Smooth muscle cell (in vitro differentiated cells): ENCODE measurements at regions not wholly inside any gene's neighbourhood (a gene's known extent, or its start where the extent isn't known, plus 50 kb on each side); places are given as distances from the start of the nearest gene placed in this dataset.

Experiments
- DNase-seq: peaks from one replicate; lab custom pipeline; 2025; ENCODE audit not compliant: unreplicated experiment; lab: John Stamatoyannopoulos, UW
- H2AFZ ChIP-seq: fragments of 200-600 bp; sonication (generic); 2 replicates; pipeline ENCODE4 v1.6.0; 2016; ENCODE audit warnings: antibody characterized with exemption, low read depth, mild to moderate bottlenecking
- H3F3A ChIP-seq: fragments of 200-600 bp; sonication (generic); 2 replicates; pipeline ENCODE4 v1.6.0; 2017; ENCODE audit warnings: antibody characterized with exemption, low read depth
- H3K27ac ChIP-seq: fragments of 200-600 bp; sonication (generic); 2 replicates; pipeline ENCODE4 v1.5.1; 2016; ENCODE audit warnings: low read depth, mild to moderate bottlenecking
- H3K27me3 ChIP-seq: fragments of 200-600 bp; sonication (generic); 2 replicates; pipeline ENCODE4 v1.6.1; 2016; ENCODE audit warnings: low read depth, mild to moderate bottlenecking
- H3K36me3 ChIP-seq: fragments of 200-600 bp; sonication (generic); 2 replicates; pipeline ENCODE4 v1.5.1; 2016; ENCODE audit warnings: low read depth
- H3K4me1 ChIP-seq: fragments of 200-600 bp; sonication (generic); 2 replicates; pipeline ENCODE4 v1.5.1; 2016; ENCODE audit warnings: low read depth
- H3K4me2 ChIP-seq: fragments of 200-600 bp; sonication (generic); 2 replicates; pipeline ENCODE4 v1.6.0; 2016; ENCODE audit warnings: mild to moderate bottlenecking
- H3K4me3 ChIP-seq: fragments of 200-600 bp; sonication (generic); 2 replicates; pipeline ENCODE4 v1.5.1; 2016; ENCODE audit warnings: mild to moderate bottlenecking
- H3K79me2 ChIP-seq: fragments of 200-600 bp; sonication (generic); 2 replicates; pipeline ENCODE4 v1.6.0; 2016; ENCODE audit warnings: low read depth, mild to moderate bottlenecking
- H3K9ac ChIP-seq: fragments of 200-600 bp; sonication (generic); 2 replicates; pipeline ENCODE4 v1.6.0; 2016; ENCODE audit warnings: low read depth
- H3K9me3 ChIP-seq: fragments of 200-600 bp; sonication (generic); replicated peaks from 2 replicates; pipeline ENCODE4 v1.5.1; 2016; ENCODE audit warnings: low read depth
- H4K20me1 ChIP-seq: fragments of 200-600 bp; sonication (generic); 2 replicates; pipeline ENCODE4 v1.6.0; 2016; ENCODE audit warnings: low read depth
- WGBS: methylation state at CpG from one replicate; pipeline ENCODE4 v1.1.7; 2016; ENCODE audit warnings: low lambda C conversion rate; 5-methylcytosine and 5-hydroxymethylcytosine counted together
- TF ChIP-seq, protein P1 (sequence below): fragments of 200-600 bp; sonication (generic); IDR thresholded peaks from 2 replicates; pipeline ENCODE4 v1.5.1; 2017; ENCODE audit warnings: borderline replicate concordance, mild to moderate bottlenecking, antibody characterized with exemption; ENCODE audit not compliant: insufficient read depth, poor library complexity, severe bottlenecking

- no peak for DNase-seq
- Histone ChIP-seq H3K27me3 (no peaks in the 10 kb centered on the region), H3F3A (no peaks in the 10 kb centered on the region), H3K36me3 (no peaks in the 10 kb centered on the region), H4K20me1 (no peaks in the 10 kb centered on the region), H3K27ac (no peak overlapping the region), H2AFZ (no peak overlapping the region), H3K9ac (no peak overlapping the region), H3K9me3 (no peaks in the 10 kb centered on the region), H3K4me1 (no peaks in the 10 kb centered on the region), H3K4me2 (no peak overlapping the region), H3K79me2 (no peaks in the 10 kb centered on the region), H3K4me3 (no peak overlapping the region)
- TF ChIP-seq, protein P1, sequence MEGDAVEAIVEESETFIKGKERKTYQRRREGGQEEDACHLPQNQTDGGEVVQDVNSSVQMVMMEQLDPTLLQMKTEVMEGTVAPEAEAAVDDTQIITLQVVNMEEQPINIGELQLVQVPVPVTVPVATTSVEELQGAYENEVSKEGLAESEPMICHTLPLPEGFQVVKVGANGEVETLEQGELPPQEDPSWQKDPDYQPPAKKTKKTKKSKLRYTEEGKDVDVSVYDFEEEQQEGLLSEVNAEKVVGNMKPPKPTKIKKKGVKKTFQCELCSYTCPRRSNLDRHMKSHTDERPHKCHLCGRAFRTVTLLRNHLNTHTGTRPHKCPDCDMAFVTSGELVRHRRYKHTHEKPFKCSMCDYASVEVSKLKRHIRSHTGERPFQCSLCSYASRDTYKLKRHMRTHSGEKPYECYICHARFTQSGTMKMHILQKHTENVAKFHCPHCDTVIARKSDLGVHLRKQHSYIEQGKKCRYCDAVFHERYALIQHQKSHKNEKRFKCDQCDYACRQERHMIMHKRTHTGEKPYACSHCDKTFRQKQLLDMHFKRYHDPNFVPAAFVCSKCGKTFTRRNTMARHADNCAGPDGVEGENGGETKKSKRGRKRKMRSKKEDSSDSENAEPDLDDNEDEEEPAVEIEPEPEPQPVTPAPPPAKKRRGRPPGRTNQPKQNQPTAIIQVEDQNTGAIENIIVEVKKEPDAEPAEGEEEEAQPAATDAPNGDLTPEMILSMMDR = no peak
- WGBS = 93% methylated on average over 4 of the region's 4 CpGs
These were observed 82.7 kb upstream of the EFNA5 start for GRCh38 chr5:107753427-107753826.

DNA sequence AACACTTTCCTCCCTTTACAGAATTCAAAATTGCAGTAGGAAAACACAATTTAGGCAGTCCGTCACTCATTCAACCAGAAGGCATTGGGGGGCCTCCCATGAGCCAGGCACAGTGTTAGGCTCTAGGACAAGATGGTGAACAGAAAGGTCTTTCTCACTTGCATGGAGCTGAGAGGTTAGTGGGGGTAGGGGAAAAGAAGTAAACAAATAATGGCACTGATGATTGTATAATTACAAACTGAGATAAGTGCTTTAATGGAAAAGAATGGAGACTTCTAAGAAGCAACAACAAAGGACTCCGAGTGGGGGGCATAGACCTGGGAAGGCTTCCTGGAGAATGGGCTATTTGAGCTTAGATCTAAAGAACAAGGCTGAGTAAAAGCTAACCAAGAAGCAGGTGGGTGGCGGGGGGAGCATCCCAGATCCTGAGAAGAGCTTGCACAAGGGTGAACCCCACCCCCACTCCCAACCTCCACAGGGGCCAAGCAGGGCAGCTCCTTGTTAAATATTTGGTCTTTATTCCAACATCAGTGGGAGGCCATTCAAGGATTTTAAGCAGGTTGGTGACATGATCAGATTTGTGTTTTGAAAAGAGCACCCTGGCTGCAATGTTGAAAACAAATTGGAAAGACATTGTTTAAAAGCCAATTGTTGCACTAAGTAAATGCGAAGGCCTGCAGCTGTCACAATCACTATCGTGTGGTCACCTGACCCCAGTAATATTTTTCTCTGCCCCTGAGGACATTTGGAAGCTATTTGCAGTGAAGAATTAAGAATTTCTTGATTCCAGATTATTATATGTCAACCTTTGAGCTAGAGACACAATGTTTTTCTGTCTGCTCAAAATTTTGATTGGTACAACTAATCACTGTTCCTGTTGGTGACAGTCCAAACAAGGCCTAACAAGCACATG is 73.9 kb upstream of the EFNA5 start:
- H3K27ac ChIP-seq = no peak overlapping the region
- no peaks in the 10 kb centered on the region for H3K79me2 ChIP-seq
- H4K20me1 ChIP-seq = no peaks in the 10 kb centered on the region
- H3K36me3 ChIP-seq = no peaks in the 10 kb centered on the region
- TF ChIP-seq, protein P1 = no peak
- H3K27me3 ChIP-seq = no peaks in the 10 kb centered on the region
- H2AFZ ChIP-seq = no peak overlapping the region
- H3K9ac ChIP-seq = no peak overlapping the region
- 93% methylated on average over 5 of the region's 5 CpGs for WGBS
- peaks cover 22% of the 10 kb centered on the region for H3K4me1 ChIP-seq
- no peak overlapping the region for H3K4me3 ChIP-seq
- no peak for DNase-seq
- no peaks in the 10 kb centered on the region for H3F3A ChIP-seq
- no peak overlapping the region for H3K4me2 ChIP-seq
- H3K9me3 ChIP-seq = no peaks in the 10 kb centered on the region

GRCh38 chr5:107743373-107744000 is 72.8 kb upstream of the EFNA5 start:
- Histone ChIP-seq H3K79me2 (no peaks in the 10 kb centered on the region), H3K4me3 (no peak overlapping the region), H3F3A (no peaks in the 10 kb centered on the region), H3K36me3 (no peaks in the 10 kb centered on the region), H3K4me1 (peaks cover 22% of the 10 kb centered on the region), H3K9me3 (no peaks in the 10 kb centered on the region), H2AFZ (no peak overlapping the region), H3K27ac (peak overlapping the region; percentile 34), H4K20me1 (no peaks in the 10 kb centered on the region), H3K27me3 (no peaks in the 10 kb centered on the region), H3K9ac (no peak overlapping the region), H3K4me2 (no peak overlapping the region)
- TF ChIP-seq, protein P1 = no peak
- 47% methylated on average over 3 of the region's 3 CpGs for WGBS
- no peak for DNase-seq

GRCh38 chr5:107739661-107740060 is 68.9 kb upstream of the EFNA5 start:
- Histone ChIP-seq H3K9me3 (no peaks in the 10 kb centered on the region), H3K4me2 (no peak overlapping the region), H3K27me3 (no peaks in the 10 kb centered on the region), H2AFZ (no peak overlapping the region), H3K27ac (no peak overlapping the region), H3K4me3 (no peak overlapping the region), H3F3A (no peaks in the 10 kb centered on the region), H3K79me2 (no peaks in the 10 kb centered on the region), H3K9ac (no peak overlapping the region), H3K36me3 (no peaks in the 10 kb centered on the region), H4K20me1 (no peaks in the 10 kb centered on the region), H3K4me1 (peaks cover 11% of the 10 kb centered on the region)
- DNase-seq = no peak
- TF ChIP-seq, protein P1 = no peak
- WGBS = 76% methylated on average over 3 of the region's 3 CpGs
